Gastrocnemius medialis (tissue), 4 donors: ENCODE measurements at regions not wholly inside any gene's neighbourhood (a gene's known extent, or its start where the extent isn't known, plus 50 kb on each side); places are given as distances from the start of the nearest gene placed in this dataset.
"Not testable (repeated sequence)": the region's sequence is repeated elsewhere in the genome, so short reads cannot be mapped to it uniquely, and the experiment has no call there.

Experiments used
- ATAC-seq, 2 donors: fragments of 150-250 bp; one replicate each; pipeline ENCODE4 v1.9.1; 2016
- DNase-seq, 2 donors: peaks; one replicate each; pipeline ENCODE4 v3.0.0-alpha.2; 2019
- H3K27ac ChIP-seq, 4 donors: fragments of 200-600 bp; sonication (generic); 1 replicate in 1 of 4; 2 replicates in 3 of 4; pipeline ENCODE4 v1.5.1; 2016 to 2018; ENCODE audit warnings: mild to moderate bottlenecking in 2 of 4, moderate library complexity in 1 of 4
- H3K27me3 ChIP-seq, 3 donors: fragments of 200-600 bp; sonication (generic) in 2 of 3; 1 replicate in 1 of 3; 2 replicates in 2 of 3; pipeline versions ENCODE4 v1.5.1 to v1.6.0; 2016 to 2019; ENCODE audit warnings: mild to moderate bottlenecking in 1 of 3, moderate library complexity in 1 of 3
- H3K36me3 ChIP-seq, 2 donors: fragments of 200-600 bp; sonication (generic) in 1 of 2; one replicate each; pipeline ENCODE4 v1.5.1; 2017 to 2018
- H3K4me1 ChIP-seq, 2 donors: fragments of 200-600 bp; sonication (generic) in 1 of 2; one replicate each; pipeline ENCODE4 v1.5.1; 2016 to 2017; ENCODE audit warnings: mild to moderate bottlenecking in 2 of 2
- H3K4me3 ChIP-seq, 4 donors: fragments of 200-600 bp; sonication (generic) in 3 of 4; 1 replicate in 1 of 4; 2 replicates in 3 of 4; pipeline ENCODE4 v1.5.1; 2016 to 2019; ENCODE audit warnings: mild to moderate bottlenecking in 2 of 4
- H3K9me3 ChIP-seq, 3 donors: fragments of 200-600 bp; sonication (generic) in 2 of 3; 1 replicate in 1 of 3; 2 replicates in 2 of 3; pipeline ENCODE4 v1.5.1; 2016 to 2019
- CTCF ChIP-seq, 5 experiments: fragments of 450-650 bp in 3 of 5; fragments of 200-600 bp in 2 of 5; sonication (generic) in 2 of 5; IDR thresholded peaks in 4 of 5; conservative IDR thresholded peaks in 1 of 5; 1 replicate in 4 of 5; 2 replicates in 1 of 5; pipeline ENCODE4 v1.5.1; 2016 to 2019; ENCODE audit warnings: antibody characterized with exemption in 5 of 5, mild to moderate bottlenecking in 3 of 5, moderate library complexity in 3 of 5
- POLR2A ChIP-seq, 2 donors: fragments of 450-650 bp; IDR thresholded peaks; one replicate each; pipeline ENCODE4 v1.6.1; 2017; ENCODE audit warnings: antibody characterized with exemption in 2 of 2, mild to moderate bottlenecking in 2 of 2, moderate library complexity in 2 of 2
- in situ Hi-C, 4 donors: fragments of 200-750 bp; cut with MboI; loops; one replicate each; pipeline versions ENCODE4 v1.15.0 to v1.8.0; 2017; ENCODE audit warnings: low sequenced_read_pairs in 4 of 4
- intact Hi-C: fragments of 100-400 bp; cut with DNase I; formaldehyde crosslinking; loops from one replicate; pipeline ENCODE4 v1.15.1; 2023; ENCODE audit warnings: low total_unique reads

DNA sequence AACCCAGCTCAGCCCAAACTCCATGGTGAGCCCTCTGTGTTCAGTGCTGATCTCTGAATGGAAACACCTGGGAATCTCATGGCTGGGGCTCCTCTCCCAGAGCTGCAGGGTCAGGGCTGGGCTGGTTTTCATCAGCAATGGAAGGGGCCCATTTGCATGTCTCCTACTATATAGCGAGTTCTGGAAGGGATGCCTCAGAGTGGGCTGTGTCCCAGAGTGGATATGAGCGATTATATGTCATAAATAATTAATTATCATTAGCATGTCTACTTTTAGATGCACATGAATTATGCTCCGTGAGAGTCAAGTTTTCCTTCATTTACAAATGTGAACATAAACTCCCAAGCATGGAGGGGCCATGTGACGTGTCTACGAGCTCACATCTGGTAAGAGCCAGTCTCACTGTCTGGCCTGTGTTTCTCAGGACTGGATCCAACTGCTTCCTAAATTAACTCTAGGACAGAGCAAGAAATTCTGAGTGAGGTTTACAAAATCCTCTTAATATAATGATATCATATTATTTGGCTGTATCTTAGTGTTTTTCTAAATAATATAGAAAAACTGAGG, 553.4 kb downstream of the GOLGA6L6 start:
- no peak overlapping the region for H3K27ac ChIP-seq
- no peaks in the 10 kb centered on the region for H3K36me3 ChIP-seq
- ATAC-seq (no peak), DNase-seq (no peak)
- H3K4me3 ChIP-seq: no peak overlapping the region
- in situ Hi-C loops: no loop called here
- intact Hi-C loops: no loop called here
- H3K9me3 ChIP-seq: no peaks in the 10 kb centered on the region
- H3K4me1 ChIP-seq: no peaks in the 10 kb centered on the region
- H3K27me3 ChIP-seq: no peaks in the 10 kb centered on the region
- TF ChIP-seq POLR2A (IDR thresholded peaks at IDR 0.05) (no peak), CTCF (IDR thresholded peaks at IDR 0.05 in 4 of 5, conservative IDR thresholded peaks at IDR 0.05 in 1 of 5) (no peak)

DNA sequence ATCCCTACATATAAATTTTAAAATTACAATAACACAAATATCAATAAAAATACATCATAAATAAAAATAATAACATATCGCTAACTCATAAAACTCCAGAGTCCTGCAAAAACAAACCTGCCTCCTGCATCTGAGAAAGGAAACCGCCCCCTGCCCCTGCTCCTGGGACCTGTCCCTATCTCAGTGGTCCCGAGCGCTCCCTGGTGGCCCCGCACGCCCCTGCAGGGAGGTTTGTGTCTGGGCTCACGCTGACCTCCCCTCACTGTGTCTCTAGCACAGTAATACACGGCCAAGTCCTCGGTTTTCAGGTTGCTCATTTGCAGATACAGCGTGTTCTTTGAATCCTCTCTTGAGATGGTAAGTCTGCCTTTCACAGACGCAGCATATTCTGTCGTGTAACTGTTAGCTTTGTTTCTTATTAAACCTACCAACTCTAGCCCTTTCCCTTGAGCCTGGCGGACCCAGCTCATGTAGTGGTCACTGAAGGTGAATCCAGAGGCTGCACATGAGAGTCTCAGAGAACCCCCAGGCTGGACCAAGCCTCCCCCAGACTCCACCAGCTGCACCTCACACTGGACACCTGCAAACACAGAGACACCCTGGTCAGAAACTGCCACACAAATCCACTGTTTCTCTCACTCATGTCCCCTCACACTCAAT, 554.1 kb downstream of the GOLGA6L6 start:
- intact Hi-C loops: no loop called here
- H3K27ac ChIP-seq: no peak overlapping the region
- in situ Hi-C loops: no loop called here
- no peaks in the 10 kb centered on the region for H3K36me3 ChIP-seq
- H3K4me3 ChIP-seq: no peak overlapping the region
- TF ChIP-seq CTCF (IDR thresholded peaks at IDR 0.05 in 4 of 5, conservative IDR thresholded peaks at IDR 0.05 in 1 of 5) (no peak), POLR2A (IDR thresholded peaks at IDR 0.05) (no peak)
- H3K4me1 ChIP-seq: no peaks in the 10 kb centered on the region
- DNase-seq (no peak), ATAC-seq (no peak)
- H3K9me3 ChIP-seq: no peaks in the 10 kb centered on the region
- H3K27me3 ChIP-seq: no peaks in the 10 kb centered on the region

DNA sequence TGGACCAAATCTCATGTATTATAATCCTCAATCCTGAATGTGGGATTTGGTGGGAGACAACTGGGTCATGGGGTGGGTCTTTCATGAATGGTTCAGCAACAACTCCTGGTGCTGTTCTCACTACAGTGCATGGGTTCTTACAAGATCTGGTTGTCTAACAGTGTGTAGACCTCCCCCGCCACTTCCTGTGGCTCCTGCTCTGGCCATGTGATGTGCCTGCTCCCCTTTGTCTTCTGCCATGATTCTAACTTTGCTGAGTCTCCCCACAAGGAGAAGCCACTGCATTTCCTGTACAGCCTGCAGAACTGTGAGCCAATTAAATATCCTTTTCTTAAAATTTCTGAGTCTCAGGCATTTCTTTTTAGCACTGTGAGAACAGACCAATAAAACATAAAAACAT, 557.5 kb downstream of the GOLGA6L6 start:
- Histone ChIP-seq H3K4me3 (no peak overlapping the region), H3K36me3 (no peaks in the 10 kb centered on the region), H3K27ac (no peak overlapping the region), H3K9me3 (no peaks in the 10 kb centered on the region), H3K27me3 (no peaks in the 10 kb centered on the region), H3K4me1 (no peaks in the 10 kb centered on the region)
- ATAC-seq: no peak
- DNase-seq: no peak
- TF ChIP-seq POLR2A (IDR thresholded peaks at IDR 0.05) (no peak), CTCF (IDR thresholded peaks at IDR 0.05 in 4 of 5, conservative IDR thresholded peaks at IDR 0.05 in 1 of 5) (no peak)
- intact Hi-C loops: no loop called here
- in situ Hi-C loops: no loop called here

DNA sequence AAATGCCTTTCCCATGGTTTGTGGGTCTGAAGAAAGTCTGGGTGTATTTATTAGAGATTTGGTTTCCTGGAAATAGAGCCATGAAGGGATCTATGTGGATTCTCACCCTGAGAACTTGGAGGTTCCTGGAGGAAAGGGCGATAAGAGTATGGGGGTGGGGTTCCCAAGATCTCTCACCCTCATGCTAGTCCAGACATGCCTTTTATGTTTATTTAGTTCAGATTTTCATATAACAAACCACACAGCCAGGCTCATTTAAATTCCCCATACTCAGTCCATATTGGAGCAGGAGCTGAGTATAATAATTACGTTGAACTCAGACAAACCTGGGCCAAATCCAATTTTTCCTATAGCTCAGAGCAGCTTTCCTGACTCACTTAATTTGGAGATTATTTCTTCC, 566.6 kb downstream of the GOLGA6L6 start:
- no peak for TF ChIP-seq CTCF (IDR thresholded peaks at IDR 0.05 in 4 of 5, conservative IDR thresholded peaks at IDR 0.05 in 1 of 5)
- no peak for TF ChIP-seq POLR2A (IDR thresholded peaks at IDR 0.05)
- Histone ChIP-seq H3K27ac (no peak overlapping the region), H3K27me3 (no peaks in the 10 kb centered on the region), H3K4me3 (no peak overlapping the region), H3K36me3 (no peaks in the 10 kb centered on the region), H3K4me1 (no peaks in the 10 kb centered on the region), H3K9me3 (no peaks in the 10 kb centered on the region)
- DNase-seq: no peak
- intact Hi-C loops: no loop called here
- in situ Hi-C loops: no loop called here
- ATAC-seq: no peak

GRCh38 chr15:19973718-19974117, 567.9 kb downstream of the GOLGA6L6 start:
- ATAC-seq: no peak
- H3K9me3 ChIP-seq: no peaks in the 10 kb centered on the region
- TF ChIP-seq CTCF (IDR thresholded peaks at IDR 0.05 in 4 of 5, conservative IDR thresholded peaks at IDR 0.05 in 1 of 5): no peak
- no peak for TF ChIP-seq POLR2A (IDR thresholded peaks at IDR 0.05)
- no peak overlapping the region for H3K4me3 ChIP-seq
- no peak overlapping the region for H3K27ac ChIP-seq
- in situ Hi-C loops (no loop called here), intact Hi-C loops (no loop called here)
- H3K4me1 ChIP-seq: no peaks in the 10 kb centered on the region
- H3K36me3 ChIP-seq: no peaks in the 10 kb centered on the region
- no peaks in the 10 kb centered on the region for H3K27me3 ChIP-seq
- no peak for DNase-seq

DNA sequence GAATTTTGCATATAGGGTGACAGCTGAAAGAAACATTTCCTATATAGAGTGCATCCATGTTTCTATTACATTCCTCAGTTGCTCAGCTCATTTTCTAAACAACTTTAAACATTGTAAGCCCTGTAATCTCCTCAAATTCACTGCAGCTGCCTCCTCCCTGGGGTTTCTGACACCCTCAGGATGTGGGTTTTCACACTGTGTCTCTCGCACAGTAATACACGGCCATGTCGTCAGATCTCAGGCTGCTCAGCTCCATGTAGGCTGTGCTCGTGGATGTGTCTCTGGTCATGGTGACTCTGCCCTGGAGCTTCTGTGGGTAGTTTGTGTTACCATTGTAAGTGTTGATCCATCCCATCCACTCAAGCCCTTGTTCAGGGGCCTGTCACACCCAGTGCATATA, 569.0 kb downstream of the GOLGA6L6 start:
- DNase-seq, H3K27ac ChIP-seq, H3K4me1 ChIP-seq, in situ Hi-C loops, ATAC-seq, H3K9me3 ChIP-seq, intact Hi-C loops, H3K4me3 ChIP-seq, H3K27me3 ChIP-seq, H3K36me3 ChIP-seq: not testable (repeated sequence)

DNA sequence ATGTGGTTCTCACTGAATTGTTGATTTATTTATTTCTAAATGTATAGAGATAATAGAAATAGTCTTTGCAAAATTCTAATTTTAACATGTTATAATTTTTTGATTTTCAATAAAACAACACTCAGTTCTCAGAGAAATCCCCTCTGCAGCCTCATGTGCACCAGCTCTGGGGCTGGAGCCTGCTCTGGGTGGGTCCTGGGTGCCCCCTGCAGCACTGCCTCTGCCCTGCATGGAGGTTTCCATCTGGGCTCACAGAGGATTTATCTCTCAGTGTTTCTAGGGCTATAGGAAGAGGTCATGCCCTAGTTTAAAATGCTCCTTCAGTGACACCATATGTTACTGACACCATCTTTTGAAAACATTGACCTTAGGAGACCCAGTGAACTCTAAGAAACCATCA, 576.0 kb downstream of the GOLGA6L6 start:
- in situ Hi-C loops, DNase-seq, H3K4me1 ChIP-seq, ATAC-seq, H3K36me3 ChIP-seq, H3K4me3 ChIP-seq, H3K27me3 ChIP-seq, H3K9me3 ChIP-seq, H3K27ac ChIP-seq, intact Hi-C loops: not testable (repeated sequence)
